ENCODE measurements at regions not wholly inside any gene's neighbourhood (a gene's known extent, or its start where the extent isn't known, plus 50 kb on each side); places are given as distances from the start of the nearest gene placed in this dataset.

DNA sequence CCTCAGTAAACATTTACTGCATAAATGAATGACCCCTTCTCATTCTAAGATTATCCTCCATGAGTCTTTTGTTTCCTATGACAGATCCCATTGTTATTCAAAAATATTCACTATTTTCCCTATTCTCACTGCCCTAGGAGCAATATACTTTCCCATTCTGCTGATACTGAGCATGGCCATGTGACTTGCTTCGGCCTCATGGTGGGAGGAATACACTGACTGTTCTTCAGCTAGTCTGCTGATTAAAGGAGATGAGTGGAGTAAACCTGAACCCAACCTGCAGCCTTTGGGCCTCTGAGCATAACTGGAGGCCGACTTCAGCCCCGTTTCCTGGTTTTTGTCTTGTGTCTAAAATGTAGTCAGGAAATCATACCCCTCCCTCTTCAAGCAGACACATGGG lies 531.8 kb upstream of the SALL1 start:
- no peak overlapping the region for H3K27ac ChIP-seq (ENCODE audit: insufficient read depth in 1 of 2, low read depth in 1 of 2, low read length in 2 of 2, poor library complexity in 1 of 2, severe bottlenecking in 2 of 2)
- POLR2A ChIA-PET, result no interaction called here
- CTCF ChIA-PET, result no interaction called here
- DNase-seq, result no peak
- no peak overlapping the region for H3K4me3 ChIP-seq (ENCODE audit: control insufficient read depth in 1 of 7, extremely low read depth in 1 of 7, insufficient read depth in 4 of 7, low read depth in 2 of 7, low read length in 6 of 7)
- WGBS (ENCODE audit: insufficient coverage), result 80% methylated on average over 1 of the region's 3 CpGs
- H3K4me1 ChIP-seq (ENCODE audit: control extremely low read depth in 1 of 4, control insufficient read depth in 4 of 4, insufficient read depth in 4 of 4, low read length in 3 of 4), result no peaks in the 10 kb centered on the region
- H3K36me3 ChIP-seq (ENCODE audit: control insufficient read depth in 4 of 4, insufficient read depth in 4 of 4, low read length in 3 of 4), result no peaks in the 10 kb centered on the region
- H3K9me3 ChIP-seq (ENCODE audit: control extremely low read depth in 1 of 5, control insufficient read depth in 4 of 5, insufficient read depth in 2 of 5, low read depth in 1 of 5, low read length in 4 of 5), result no peaks in the 10 kb centered on the region
- no peaks in the 10 kb centered on the region for H3K27me3 ChIP-seq (replicated peaks in 2 of 5; ENCODE audit: control insufficient read depth in 4 of 5, insufficient read depth in 5 of 5, low read length in 4 of 5)

GRCh38 chr16:51674615-51675014 lies 523.5 kb upstream of the SALL1 start:
- WGBS (ENCODE audit: insufficient coverage), result 93% methylated on average over 3 of the region's 4 CpGs
- no peak for DNase-seq
- no peak overlapping the region for H3K27ac ChIP-seq (ENCODE audit: insufficient read depth in 1 of 2, low read depth in 1 of 2, low read length in 2 of 2, poor library complexity in 1 of 2, severe bottlenecking in 2 of 2)
- no peak overlapping the region for H3K4me3 ChIP-seq (ENCODE audit: control insufficient read depth in 1 of 7, extremely low read depth in 1 of 7, insufficient read depth in 4 of 7, low read depth in 2 of 7, low read length in 6 of 7)
- no peaks in the 10 kb centered on the region for H3K4me1 ChIP-seq (ENCODE audit: control extremely low read depth in 1 of 4, control insufficient read depth in 4 of 4, insufficient read depth in 4 of 4, low read length in 3 of 4)
- ChIA-PET POLR2A (no interaction called here), CTCF (no interaction called here)
- H3K36me3 ChIP-seq (ENCODE audit: control insufficient read depth in 4 of 4, insufficient read depth in 4 of 4, low read length in 3 of 4), result no peaks in the 10 kb centered on the region
- H3K27me3 ChIP-seq (replicated peaks in 2 of 5; ENCODE audit: control insufficient read depth in 4 of 5, insufficient read depth in 5 of 5, low read length in 4 of 5), result no peaks in the 10 kb centered on the region
- H3K9me3 ChIP-seq (ENCODE audit: control extremely low read depth in 1 of 5, control insufficient read depth in 4 of 5, insufficient read depth in 2 of 5, low read depth in 1 of 5, low read length in 4 of 5), result no peaks in the 10 kb centered on the region

GRCh38 chr16:51670527-51670926 lies 519.5 kb upstream of the SALL1 start:
- POLR2A ChIA-PET, result no interaction called here
- Histone ChIP-seq H3K9me3 (ENCODE audit: control extremely low read depth in 1 of 5, control insufficient read depth in 4 of 5, insufficient read depth in 2 of 5, low read depth in 1 of 5, low read length in 4 of 5) (no peaks in the 10 kb centered on the region), H3K36me3 (ENCODE audit: control insufficient read depth in 4 of 4, insufficient read depth in 4 of 4, low read length in 3 of 4) (no peaks in the 10 kb centered on the region), H3K27ac (ENCODE audit: insufficient read depth in 1 of 2, low read depth in 1 of 2, low read length in 2 of 2, poor library complexity in 1 of 2, severe bottlenecking in 2 of 2) (no peak overlapping the region), H3K27me3 (replicated peaks in 2 of 5; ENCODE audit: control insufficient read depth in 4 of 5, insufficient read depth in 5 of 5, low read length in 4 of 5) (no peaks in the 10 kb centered on the region), H3K4me1 (ENCODE audit: control extremely low read depth in 1 of 4, control insufficient read depth in 4 of 4, insufficient read depth in 4 of 4, low read length in 3 of 4) (no peaks in the 10 kb centered on the region), H3K4me3 (ENCODE audit: control insufficient read depth in 1 of 7, extremely low read depth in 1 of 7, insufficient read depth in 4 of 7, low read depth in 2 of 7, low read length in 6 of 7) (no peak overlapping the region)
- WGBS (ENCODE audit: insufficient coverage), result 94% methylated on average over 2 of the region's 3 CpGs
- DNase-seq, result no peak
- CTCF ChIA-PET, result no interaction called here

- ChIA-PET CTCF (no interaction called here), POLR2A (no interaction called here)
- WGBS (ENCODE audit: insufficient coverage), result 47% methylated on average over 5 of the region's 6 CpGs
- H3K36me3 ChIP-seq (ENCODE audit: control insufficient read depth in 4 of 4, insufficient read depth in 4 of 4, low read length in 3 of 4), result no peaks in the 10 kb centered on the region
- no peaks in the 10 kb centered on the region for H3K4me1 ChIP-seq (ENCODE audit: control extremely low read depth in 1 of 4, control insufficient read depth in 4 of 4, insufficient read depth in 4 of 4, low read length in 3 of 4)
- no peak overlapping the region for H3K27ac ChIP-seq (ENCODE audit: insufficient read depth in 1 of 2, low read depth in 1 of 2, low read length in 2 of 2, poor library complexity in 1 of 2, severe bottlenecking in 2 of 2)
- H3K4me3 ChIP-seq (ENCODE audit: control insufficient read depth in 1 of 7, extremely low read depth in 1 of 7, insufficient read depth in 4 of 7, low read depth in 2 of 7, low read length in 6 of 7), result no peak overlapping the region
- no peaks in the 10 kb centered on the region for H3K9me3 ChIP-seq (ENCODE audit: control extremely low read depth in 1 of 5, control insufficient read depth in 4 of 5, insufficient read depth in 2 of 5, low read depth in 1 of 5, low read length in 4 of 5)
- no peaks in the 10 kb centered on the region for H3K27me3 ChIP-seq (replicated peaks in 2 of 5; ENCODE audit: control insufficient read depth in 4 of 5, insufficient read depth in 5 of 5, low read length in 4 of 5)
- DNase-seq, result no peak
These were observed 515.8 kb upstream of the SALL1 start for GRCh38 chr16:51666821-51667220.

DNA sequence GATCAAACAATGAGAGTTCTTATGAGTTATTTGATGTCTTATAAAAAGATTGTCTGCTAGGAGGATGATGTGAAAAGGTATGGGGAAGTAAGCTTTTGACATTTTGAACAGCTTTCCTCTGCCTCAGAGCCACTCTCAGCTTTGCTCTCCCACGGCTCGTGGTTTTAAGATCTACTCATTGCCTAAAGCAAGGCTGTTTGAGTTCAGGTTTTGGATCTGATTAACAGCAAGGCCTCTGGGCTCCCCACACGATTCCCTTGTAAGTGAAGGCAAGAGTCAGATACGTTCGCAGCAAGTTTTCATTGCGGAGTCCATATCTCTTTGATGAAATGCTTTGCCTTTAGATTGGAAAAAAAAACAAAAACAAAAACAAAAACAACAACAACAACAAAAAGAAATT lies 515.0 kb upstream of the SALL1 start:
- H3K27me3 ChIP-seq (replicated peaks in 2 of 5; ENCODE audit: control insufficient read depth in 4 of 5, insufficient read depth in 5 of 5, low read length in 4 of 5), result no peaks in the 10 kb centered on the region
- no peaks in the 10 kb centered on the region for H3K4me1 ChIP-seq (ENCODE audit: control extremely low read depth in 1 of 4, control insufficient read depth in 4 of 4, insufficient read depth in 4 of 4, low read length in 3 of 4)
- no peak for DNase-seq
- H3K9me3 ChIP-seq (ENCODE audit: control extremely low read depth in 1 of 5, control insufficient read depth in 4 of 5, insufficient read depth in 2 of 5, low read depth in 1 of 5, low read length in 4 of 5), result no peaks in the 10 kb centered on the region
- POLR2A ChIA-PET, result no interaction called here
- CTCF ChIA-PET, result no interaction called here
- WGBS (ENCODE audit: insufficient coverage), result 67% methylated on average over 1 of the region's 6 CpGs
- no peak overlapping the region for H3K4me3 ChIP-seq (ENCODE audit: control insufficient read depth in 1 of 7, extremely low read depth in 1 of 7, insufficient read depth in 4 of 7, low read depth in 2 of 7, low read length in 6 of 7)
- no peak overlapping the region for H3K27ac ChIP-seq (ENCODE audit: insufficient read depth in 1 of 2, low read depth in 1 of 2, low read length in 2 of 2, poor library complexity in 1 of 2, severe bottlenecking in 2 of 2)
- H3K36me3 ChIP-seq (ENCODE audit: control insufficient read depth in 4 of 4, insufficient read depth in 4 of 4, low read length in 3 of 4), result no peaks in the 10 kb centered on the region

GRCh38 chr16:51665436-51665998 lies 514.4 kb upstream of the SALL1 start:
- no peaks in the 10 kb centered on the region for H3K36me3 ChIP-seq (ENCODE audit: control insufficient read depth in 4 of 4, insufficient read depth in 4 of 4, low read length in 3 of 4)
- WGBS (ENCODE audit: insufficient coverage), result 98% methylated on average over 5 of the region's 7 CpGs
- H3K9me3 ChIP-seq (ENCODE audit: control extremely low read depth in 1 of 5, control insufficient read depth in 4 of 5, insufficient read depth in 2 of 5, low read depth in 1 of 5, low read length in 4 of 5), result no peaks in the 10 kb centered on the region
- no peak overlapping the region for H3K27ac ChIP-seq (ENCODE audit: insufficient read depth in 1 of 2, low read depth in 1 of 2, low read length in 2 of 2, poor library complexity in 1 of 2, severe bottlenecking in 2 of 2)
- ChIA-PET CTCF (no interaction called here), POLR2A (no interaction called here)
- H3K4me3 ChIP-seq (ENCODE audit: control insufficient read depth in 1 of 7, extremely low read depth in 1 of 7, insufficient read depth in 4 of 7, low read depth in 2 of 7, low read length in 6 of 7), result no peak overlapping the region
- H3K27me3 ChIP-seq (replicated peaks in 2 of 5; ENCODE audit: control insufficient read depth in 4 of 5, insufficient read depth in 5 of 5, low read length in 4 of 5), result no peaks in the 10 kb centered on the region
- no peak for DNase-seq
- no peaks in the 10 kb centered on the region for H3K4me1 ChIP-seq (ENCODE audit: control extremely low read depth in 1 of 4, control insufficient read depth in 4 of 4, insufficient read depth in 4 of 4, low read length in 3 of 4)

DNA sequence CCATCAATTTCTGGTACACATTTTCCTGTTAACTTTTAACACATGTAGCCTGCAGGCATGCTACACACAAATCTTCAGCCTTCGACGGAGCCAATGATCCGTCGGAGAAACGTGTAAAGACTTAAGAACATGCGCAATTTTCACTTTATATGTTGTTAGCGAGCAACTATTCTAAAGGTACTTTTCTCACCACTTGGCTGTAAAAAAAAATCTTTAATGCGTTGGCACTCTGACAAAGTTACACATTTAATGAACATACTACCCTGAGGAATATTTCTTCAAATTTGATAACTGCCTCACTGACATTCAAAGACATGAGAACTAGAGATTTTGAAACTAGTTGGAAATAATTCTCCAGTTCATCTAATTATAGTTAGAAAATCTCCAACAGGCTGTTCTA lies 507.5 kb upstream of the SALL1 start:
- WGBS (ENCODE audit: insufficient coverage), result 93% methylated on average over 7 of the region's 8 CpGs
- ChIA-PET POLR2A (no interaction called here), CTCF (no interaction called here)
- Histone ChIP-seq H3K27me3 (replicated peaks in 2 of 5; ENCODE audit: control insufficient read depth in 4 of 5, insufficient read depth in 5 of 5, low read length in 4 of 5) (no peaks in the 10 kb centered on the region), H3K27ac (ENCODE audit: insufficient read depth in 1 of 2, low read depth in 1 of 2, low read length in 2 of 2, poor library complexity in 1 of 2, severe bottlenecking in 2 of 2) (no peak overlapping the region), H3K9me3 (ENCODE audit: control extremely low read depth in 1 of 5, control insufficient read depth in 4 of 5, insufficient read depth in 2 of 5, low read depth in 1 of 5, low read length in 4 of 5) (peaks cover 0 to 6% (median 0%) of the 10 kb centered on the region in 5 experiments), H3K36me3 (ENCODE audit: control insufficient read depth in 4 of 4, insufficient read depth in 4 of 4, low read length in 3 of 4) (no peaks in the 10 kb centered on the region), H3K4me3 (ENCODE audit: control insufficient read depth in 1 of 7, extremely low read depth in 1 of 7, insufficient read depth in 4 of 7, low read depth in 2 of 7, low read length in 6 of 7) (no peak overlapping the region), H3K4me1 (ENCODE audit: control extremely low read depth in 1 of 4, control insufficient read depth in 4 of 4, insufficient read depth in 4 of 4, low read length in 3 of 4) (no peaks in the 10 kb centered on the region)
- no peak for DNase-seq

Measured in common myeloid progenitor, CD34-positive (primary cell).